ENCODE measurements at regions not wholly inside any gene's neighbourhood (a gene's known extent, or its start where the extent isn't known, plus 50 kb on each side); places are given as distances from the start of the nearest gene placed in this dataset.

DNA sequence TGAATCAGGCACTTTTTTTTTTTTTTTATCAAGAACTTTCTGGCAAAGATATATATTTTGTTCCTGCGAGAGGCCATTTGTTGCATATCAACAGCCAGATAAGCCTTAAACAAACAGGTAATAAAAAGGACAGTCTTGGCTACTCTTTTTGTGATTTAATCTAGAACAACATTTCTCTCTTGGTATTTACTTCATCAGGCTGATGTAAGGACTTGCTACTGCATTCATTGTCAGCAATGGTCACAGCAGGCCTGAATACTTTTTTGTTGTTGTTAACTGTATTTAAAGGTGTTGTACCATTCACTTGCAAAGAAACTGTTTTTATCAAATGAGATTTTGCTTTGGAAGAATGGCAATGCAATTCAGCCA, 683.8 kb downstream of the IRS1 start:
- DNase-seq (no peak), ATAC-seq (no peak)
- H3K36me3 ChIP-seq (ENCODE audit: low read depth): no peaks in the 10 kb centered on the region
- no peaks in the 10 kb centered on the region for H3K9me3 ChIP-seq
- intact Hi-C loops (cut with DNase I, micrococcal nuclease): no loop called here
- H3K4me3 ChIP-seq: no peak overlapping the region
- H3K4me1 ChIP-seq (ENCODE audit: low read depth): no peaks in the 10 kb centered on the region
- TF ChIP-seq, protein P1, sequence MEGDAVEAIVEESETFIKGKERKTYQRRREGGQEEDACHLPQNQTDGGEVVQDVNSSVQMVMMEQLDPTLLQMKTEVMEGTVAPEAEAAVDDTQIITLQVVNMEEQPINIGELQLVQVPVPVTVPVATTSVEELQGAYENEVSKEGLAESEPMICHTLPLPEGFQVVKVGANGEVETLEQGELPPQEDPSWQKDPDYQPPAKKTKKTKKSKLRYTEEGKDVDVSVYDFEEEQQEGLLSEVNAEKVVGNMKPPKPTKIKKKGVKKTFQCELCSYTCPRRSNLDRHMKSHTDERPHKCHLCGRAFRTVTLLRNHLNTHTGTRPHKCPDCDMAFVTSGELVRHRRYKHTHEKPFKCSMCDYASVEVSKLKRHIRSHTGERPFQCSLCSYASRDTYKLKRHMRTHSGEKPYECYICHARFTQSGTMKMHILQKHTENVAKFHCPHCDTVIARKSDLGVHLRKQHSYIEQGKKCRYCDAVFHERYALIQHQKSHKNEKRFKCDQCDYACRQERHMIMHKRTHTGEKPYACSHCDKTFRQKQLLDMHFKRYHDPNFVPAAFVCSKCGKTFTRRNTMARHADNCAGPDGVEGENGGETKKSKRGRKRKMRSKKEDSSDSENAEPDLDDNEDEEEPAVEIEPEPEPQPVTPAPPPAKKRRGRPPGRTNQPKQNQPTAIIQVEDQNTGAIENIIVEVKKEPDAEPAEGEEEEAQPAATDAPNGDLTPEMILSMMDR (IDR thresholded peaks at IDR 0.05): no peak

DNA sequence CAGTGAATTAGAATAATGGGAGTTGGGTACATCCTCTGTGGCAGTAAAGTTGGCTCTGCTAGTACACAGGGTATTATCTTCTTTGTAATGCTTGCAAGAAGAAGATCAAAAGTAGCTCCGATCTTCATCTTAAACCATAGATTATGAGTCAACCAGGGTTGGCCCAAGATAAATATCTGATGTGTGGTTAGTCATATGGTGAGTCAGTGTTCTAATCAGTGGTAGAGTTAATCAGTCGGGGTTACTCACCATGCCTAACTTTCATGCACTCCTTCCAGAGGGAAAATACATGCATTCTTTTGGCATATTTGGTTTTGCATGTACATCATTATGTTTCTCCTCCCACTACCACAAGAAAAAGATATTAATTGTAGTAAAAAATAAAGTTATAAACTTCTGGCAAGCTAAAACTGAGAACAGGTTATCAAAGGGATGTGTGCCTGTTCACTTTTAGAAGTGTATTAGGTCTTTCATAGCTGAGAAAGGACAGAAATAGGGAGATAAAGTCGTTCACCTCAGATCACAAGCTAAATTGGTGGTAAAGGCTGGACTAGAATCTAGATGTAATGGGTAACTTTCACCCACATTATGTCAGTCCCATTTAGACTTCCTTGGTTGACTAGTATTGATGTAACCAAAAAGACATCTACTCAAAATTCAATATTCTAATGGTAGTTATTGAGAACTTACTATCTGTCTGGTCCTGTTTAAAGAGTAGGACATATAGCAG, 684.4 kb downstream of the IRS1 start:
- ATAC-seq (peak; percentile 58), DNase-seq (no peak)
- Histone ChIP-seq H3K4me1 (ENCODE audit: low read depth) (no peaks in the 10 kb centered on the region), H3K9me3 (no peaks in the 10 kb centered on the region), H3K4me3 (no peak overlapping the region), H3K36me3 (ENCODE audit: low read depth) (no peaks in the 10 kb centered on the region)
- intact Hi-C loops (cut with DNase I, micrococcal nuclease): no loop called here
- TF ChIP-seq, protein P1 (IDR thresholded peaks at IDR 0.05): no peak

DNA sequence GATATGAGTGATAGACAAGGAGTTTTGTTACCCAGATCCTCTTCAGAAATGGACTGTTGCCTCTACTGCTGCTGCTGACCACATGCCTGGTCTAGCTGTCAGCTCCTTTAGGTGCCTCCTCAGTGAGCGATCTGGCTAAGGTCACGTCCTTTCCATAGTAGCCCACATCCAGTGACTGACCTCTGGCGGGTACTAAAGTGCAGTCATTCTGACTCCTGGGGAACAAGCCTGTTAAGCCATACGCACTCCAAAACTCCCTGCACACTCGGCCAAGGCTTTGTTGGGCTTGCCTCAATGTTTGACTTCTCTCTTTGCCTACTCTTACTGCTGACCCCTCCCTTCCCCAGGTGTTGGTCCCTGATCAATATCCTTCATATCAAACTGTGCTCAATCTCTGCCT, 685.2 kb downstream of the IRS1 start:
- no peaks in the 10 kb centered on the region for H3K4me1 ChIP-seq (ENCODE audit: low read depth)
- intact Hi-C loops (cut with DNase I, micrococcal nuclease): no loop called here
- no peak for DNase-seq
- TF ChIP-seq, protein P1 (IDR thresholded peaks at IDR 0.05): no peak
- no peaks in the 10 kb centered on the region for H3K9me3 ChIP-seq
- H3K36me3 ChIP-seq (ENCODE audit: low read depth): no peaks in the 10 kb centered on the region
- no peak for ATAC-seq
- no peak overlapping the region for H3K4me3 ChIP-seq

DNA sequence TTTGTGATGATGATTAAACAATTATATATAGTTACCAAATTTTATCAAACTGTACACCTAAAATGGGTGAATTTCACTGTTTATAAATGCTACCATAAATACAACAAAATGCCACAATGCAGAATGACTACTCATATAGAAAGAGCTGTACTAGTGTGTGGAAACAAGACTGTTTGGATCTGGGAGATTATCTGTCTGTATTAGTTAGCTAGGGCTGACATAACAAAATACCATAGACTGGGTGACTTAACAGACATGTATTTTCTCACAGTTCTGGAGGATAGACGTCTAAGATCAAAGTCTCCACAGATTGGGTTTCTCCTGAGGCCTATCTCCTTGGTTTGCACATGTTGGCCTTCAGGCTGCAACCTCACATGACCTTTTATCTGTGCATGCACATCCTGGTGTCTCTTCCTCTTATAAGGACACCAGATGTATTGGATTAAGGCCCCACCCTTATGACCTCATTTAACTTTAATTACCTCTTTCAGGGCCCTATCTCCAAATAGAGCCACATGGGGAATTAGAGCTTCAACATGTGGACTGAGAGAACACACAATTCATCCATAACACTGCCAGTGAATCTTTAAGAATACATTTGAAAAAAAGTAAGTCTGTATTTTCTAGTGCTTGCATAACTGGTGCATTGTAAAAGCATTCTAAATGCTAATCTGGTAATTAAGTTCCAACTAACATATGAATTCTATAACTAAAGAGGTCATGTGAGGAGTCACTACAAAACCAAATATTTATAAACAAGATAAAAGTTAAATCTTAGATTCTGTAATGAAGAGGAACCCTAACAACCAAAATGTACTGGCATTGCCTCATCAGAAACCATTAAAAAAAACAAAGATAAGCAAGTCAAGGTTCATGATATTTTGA, 699.6 kb downstream of the NYAP2 start:
- Histone ChIP-seq H3K9me3 (no peaks in the 10 kb centered on the region), H3K4me1 (ENCODE audit: low read depth) (no peaks in the 10 kb centered on the region), H3K36me3 (ENCODE audit: low read depth) (no peaks in the 10 kb centered on the region), H3K4me3 (no peak overlapping the region)
- DNase-seq (no peak), ATAC-seq (no peak)
- intact Hi-C loops (cut with DNase I, micrococcal nuclease): no loop called here
- TF ChIP-seq, protein P1 (IDR thresholded peaks at IDR 0.05): no peak

DNA sequence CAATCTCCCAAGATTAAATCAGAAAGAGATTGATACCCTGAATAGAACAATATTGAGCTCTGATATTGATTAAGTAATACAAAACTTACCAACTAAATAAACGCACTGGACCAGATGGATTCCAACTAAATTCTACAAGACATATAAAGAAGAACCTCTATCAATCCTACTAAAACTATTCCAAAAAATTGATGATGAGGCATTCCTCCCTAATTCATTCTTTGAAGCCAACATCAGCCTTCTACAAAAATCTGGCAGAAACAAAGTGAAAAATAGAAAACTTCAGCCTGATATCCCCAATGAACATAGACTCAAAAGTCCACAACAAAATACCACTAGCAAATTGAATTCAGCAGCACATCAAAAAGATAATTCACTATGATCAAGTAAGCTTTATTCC, 695.5 kb downstream of the NYAP2 start:
- Histone ChIP-seq H3K9me3 (no peaks in the 10 kb centered on the region), H3K36me3 (ENCODE audit: low read depth) (no peaks in the 10 kb centered on the region), H3K4me3 (no peak overlapping the region), H3K4me1 (ENCODE audit: low read depth) (no peaks in the 10 kb centered on the region)
- intact Hi-C loops (cut with DNase I, micrococcal nuclease): no loop called here
- DNase-seq (no peak), ATAC-seq (no peak)
- TF ChIP-seq, protein P1 (IDR thresholded peaks at IDR 0.05): no peak
